Esophagus squamous epithelium (tissue), 5 donors: ENCODE measurements at regions not wholly inside any gene's neighbourhood (a gene's known extent, or its start where the extent isn't known, plus 50 kb on each side); places are given as distances from the start of the nearest gene placed in this dataset.

Experiments used
- DNase-seq: peaks from one replicate; lab custom pipeline; 2025; lab: John Stamatoyannopoulos, UW
- H3K27ac ChIP-seq, 4 donors: fragments of 200-600 bp; sonication (generic); one replicate each; pipeline ENCODE4 v1.5.1; 2016 to 2019; ENCODE audit warnings: mild to moderate bottlenecking in 1 of 4
- H3K27me3 ChIP-seq, 4 donors: fragments of 200-600 bp; sonication (generic); 1 replicate in 3 of 4; 2 replicates in 1 of 4; pipeline versions ENCODE4 v1.5.1 to v1.6.0; 2017 to 2021; ENCODE audit warnings: antibody characterized with exemption in 1 of 4
- H3K36me3 ChIP-seq, 3 donors: fragments of 200-600 bp; sonication (generic); one replicate each; pipeline ENCODE4 v1.5.1; 2016 to 2019
- H3K4me1 ChIP-seq, 3 donors: fragments of 200-600 bp; sonication (generic); one replicate each; pipeline ENCODE4 v1.5.1; 2017 to 2019
- H3K4me3 ChIP-seq, 4 donors: fragments of 200-600 bp; sonication (generic); 1 replicate in 3 of 4; 2 replicates in 1 of 4; pipeline ENCODE4 v1.5.1; 2016 to 2019; ENCODE audit warnings: mild to moderate bottlenecking in 2 of 4, moderate library complexity in 1 of 4
- H3K9me3 ChIP-seq, 3 donors: fragments of 200-600 bp; sonication (generic); one replicate each; pipeline ENCODE4 v1.5.1; 2016 to 2019
- POLR2A ChIP-seq, 4 donors: fragments of 450-650 bp; IDR thresholded peaks; one replicate each; pipeline ENCODE4 v1.6.1; 2017; ENCODE audit warnings: antibody characterized with exemption in 4 of 4, mild to moderate bottlenecking in 4 of 4, moderate library complexity in 3 of 4
- WGBS, 2 donors: methylation state at CpG; one replicate each; pipeline ENCODE4 v1.1.5; 2018; 5-methylcytosine and 5-hydroxymethylcytosine counted together
- intact Hi-C: fragments of 100-400 bp; cut with DNase I; formaldehyde crosslinking; loops from one replicate; pipeline ENCODE4 v1.15.0; 2022
- TF ChIP-seq, protein P1 (sequence below), 6 experiments: fragments of 450-650 bp in 4 of 6; fragments of 200-600 bp in 2 of 6; sonication (generic) in 2 of 6; IDR thresholded peaks; one replicate each; pipeline ENCODE4 v1.5.1; 2016 to 2019; ENCODE audit warnings: antibody characterized with exemption in 6 of 6, mild to moderate bottlenecking in 4 of 6, moderate library complexity in 4 of 6
- donor health status: DM: yes; HTN: yes; CAD: no.

DNA sequence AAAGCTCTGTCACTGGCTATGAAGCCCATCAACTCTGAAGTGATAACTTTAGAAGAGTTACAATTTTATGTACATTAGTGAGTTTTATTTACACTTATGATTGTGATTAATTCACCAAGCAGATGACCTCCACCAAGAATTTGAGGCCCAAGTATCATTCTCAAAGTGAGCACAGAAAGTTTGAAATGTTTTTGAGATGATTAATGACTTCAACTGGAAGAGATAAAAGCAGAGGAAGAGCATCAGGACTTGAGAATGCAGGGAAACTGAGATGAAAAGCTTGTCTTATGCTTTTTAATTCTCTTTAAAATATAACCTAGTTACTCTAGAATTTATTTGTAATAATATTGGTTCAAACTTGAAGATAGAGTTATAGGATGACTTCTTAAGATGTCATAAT, 112.8 kb upstream of the H2AZ1 start:
- no peaks in the 10 kb centered on the region for H3K27me3 ChIP-seq
- no peak overlapping the region for H3K4me3 ChIP-seq
- H3K4me1 ChIP-seq = no peaks in the 10 kb centered on the region
- no peaks in the 10 kb centered on the region for H3K36me3 ChIP-seq
- H3K27ac ChIP-seq = no peak overlapping the region
- intact Hi-C loops = no loop called here
- TF ChIP-seq POLR2A (IDR thresholded peaks at IDR 0.05) = no peak
- TF ChIP-seq, protein P1, sequence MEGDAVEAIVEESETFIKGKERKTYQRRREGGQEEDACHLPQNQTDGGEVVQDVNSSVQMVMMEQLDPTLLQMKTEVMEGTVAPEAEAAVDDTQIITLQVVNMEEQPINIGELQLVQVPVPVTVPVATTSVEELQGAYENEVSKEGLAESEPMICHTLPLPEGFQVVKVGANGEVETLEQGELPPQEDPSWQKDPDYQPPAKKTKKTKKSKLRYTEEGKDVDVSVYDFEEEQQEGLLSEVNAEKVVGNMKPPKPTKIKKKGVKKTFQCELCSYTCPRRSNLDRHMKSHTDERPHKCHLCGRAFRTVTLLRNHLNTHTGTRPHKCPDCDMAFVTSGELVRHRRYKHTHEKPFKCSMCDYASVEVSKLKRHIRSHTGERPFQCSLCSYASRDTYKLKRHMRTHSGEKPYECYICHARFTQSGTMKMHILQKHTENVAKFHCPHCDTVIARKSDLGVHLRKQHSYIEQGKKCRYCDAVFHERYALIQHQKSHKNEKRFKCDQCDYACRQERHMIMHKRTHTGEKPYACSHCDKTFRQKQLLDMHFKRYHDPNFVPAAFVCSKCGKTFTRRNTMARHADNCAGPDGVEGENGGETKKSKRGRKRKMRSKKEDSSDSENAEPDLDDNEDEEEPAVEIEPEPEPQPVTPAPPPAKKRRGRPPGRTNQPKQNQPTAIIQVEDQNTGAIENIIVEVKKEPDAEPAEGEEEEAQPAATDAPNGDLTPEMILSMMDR (IDR thresholded peaks at IDR 0.05) = no peak
- DNase-seq = no peak
- H3K9me3 ChIP-seq = no peaks in the 10 kb centered on the region

DNA sequence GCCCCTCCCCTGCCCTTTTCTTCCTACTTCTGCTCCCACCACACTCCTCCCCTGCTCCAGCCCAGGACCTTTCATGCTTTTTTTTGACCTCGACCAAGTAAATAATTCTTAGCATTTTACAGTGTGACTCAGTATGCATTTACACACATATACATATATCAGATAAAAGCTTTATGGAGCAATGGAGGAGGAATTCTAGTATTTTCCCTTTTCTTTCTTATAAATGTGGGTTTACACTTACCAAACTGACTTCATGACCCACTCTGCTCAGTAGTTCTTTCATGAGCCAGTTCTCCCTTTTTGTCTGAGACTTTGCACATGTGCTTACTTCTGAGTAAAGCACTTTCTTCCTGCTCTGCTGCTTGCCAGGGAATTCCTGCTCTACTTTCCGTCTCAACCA, 111.8 kb upstream of the H2AZ1 start:
- 54 to 61% methylated on average over 2 of the region's 2 CpGs for WGBS, 2 donors
- H3K9me3 ChIP-seq = no peaks in the 10 kb centered on the region
- no peak for TF ChIP-seq POLR2A (IDR thresholded peaks at IDR 0.05)
- TF ChIP-seq, protein P1 (IDR thresholded peaks at IDR 0.05) = no peak
- no peaks in the 10 kb centered on the region for H3K27me3 ChIP-seq
- no peak overlapping the region for H3K27ac ChIP-seq
- H3K4me1 ChIP-seq = no peaks in the 10 kb centered on the region
- no peak overlapping the region for H3K4me3 ChIP-seq
- intact Hi-C loops = no loop called here
- no peaks in the 10 kb centered on the region for H3K36me3 ChIP-seq
- no peak for DNase-seq

- TF ChIP-seq, protein P1 (IDR thresholded peaks at IDR 0.05) = no peak
- TF ChIP-seq POLR2A (IDR thresholded peaks at IDR 0.05) = no peak
- Histone ChIP-seq H3K9me3 (no peaks in the 10 kb centered on the region), H3K4me1 (no peaks in the 10 kb centered on the region), H3K36me3 (no peaks in the 10 kb centered on the region), H3K27me3 (no peaks in the 10 kb centered on the region), H3K4me3 (no peak overlapping the region), H3K27ac (no peak overlapping the region)
- DNase-seq = no peak
- intact Hi-C loops = no loop called here
- WGBS, 2 donors = 84 to 85% methylated on average over 5 of the region's 5 CpGs
Measured at GRCh38 chr4:100060765-100061416, 110.8 kb upstream of the H2AZ1 start.

DNA sequence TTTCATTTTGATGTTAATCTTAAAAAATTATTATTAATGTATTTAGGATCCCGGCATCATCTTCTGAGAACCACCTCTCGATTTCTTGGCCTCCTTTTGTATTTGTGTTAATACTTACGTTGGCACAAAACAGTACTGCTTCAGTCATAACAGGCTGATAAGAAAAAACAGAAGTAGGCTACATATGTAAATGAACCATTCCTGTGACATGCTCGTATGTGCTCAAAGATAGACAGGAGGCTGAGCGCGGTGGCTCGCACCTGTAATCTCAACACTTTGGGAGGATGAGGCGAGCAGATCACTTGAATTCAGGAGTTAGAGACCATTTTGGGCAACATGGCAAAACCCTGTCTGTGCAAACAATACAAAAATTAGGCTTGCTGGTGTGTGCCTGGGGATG, 109.4 kb upstream of the H2AZ1 start:
- no peak overlapping the region for H3K27ac ChIP-seq
- no peaks in the 10 kb centered on the region for H3K9me3 ChIP-seq
- TF ChIP-seq POLR2A (IDR thresholded peaks at IDR 0.05) = no peak
- TF ChIP-seq, protein P1 (IDR thresholded peaks at IDR 0.05) = no peak
- 87 to 91% methylated on average over 8 of the region's 8 CpGs for WGBS, 2 donors
- no peaks in the 10 kb centered on the region for H3K27me3 ChIP-seq
- DNase-seq = no peak
- H3K4me1 ChIP-seq = no peaks in the 10 kb centered on the region
- H3K36me3 ChIP-seq = no peaks in the 10 kb centered on the region
- no peak overlapping the region for H3K4me3 ChIP-seq
- intact Hi-C loops = no loop called here

GRCh38 chr4:100056701-100057100, 106.6 kb upstream of the H2AZ1 start:
- intact Hi-C loops = no loop called here
- H3K27me3 ChIP-seq = no peaks in the 10 kb centered on the region
- H3K4me1 ChIP-seq = no peaks in the 10 kb centered on the region
- DNase-seq = no peak
- H3K36me3 ChIP-seq = no peaks in the 10 kb centered on the region
- H3K9me3 ChIP-seq = no peaks in the 10 kb centered on the region
- no peak for TF ChIP-seq POLR2A (IDR thresholded peaks at IDR 0.05)
- TF ChIP-seq, protein P1 (IDR thresholded peaks at IDR 0.05) = no peak
- H3K27ac ChIP-seq = no peak overlapping the region
- 85 to 89% methylated on average over 3 of the region's 3 CpGs for WGBS, 2 donors
- H3K4me3 ChIP-seq = no peak overlapping the region
